DOHH2 (cell line): ENCODE measurements at regions not wholly inside any gene's neighbourhood (a gene's known extent, or its start where the extent isn't known, plus 50 kb on each side); places are given as distances from the start of the nearest gene placed in this dataset.
"Not testable (repeated sequence)": the region's sequence is repeated elsewhere in the genome, so short reads cannot be mapped to it uniquely, and the experiment has no call there.

Experiments
- EZH2phosphoT487 ChIP-seq: fragments of 200-600 bp; sonication (generic); IDR thresholded peaks from 2 replicates; pipeline ENCODE4 v1.6.1; 2017; ENCODE audit warnings: borderline replicate concordance, mild to moderate bottlenecking, antibody characterized with exemption, low read length, moderate library complexity, mixed read lengths
- TF ChIP-seq, protein P1 (sequence below): fragments of 200-600 bp; sonication (generic); IDR thresholded peaks from one replicate; pipeline ENCODE4 v1.5.1; 2014; ENCODE audit warnings: antibody characterized with exemption, mild to moderate bottlenecking, low read depth, low read length; ENCODE audit not compliant: poor library complexity, severe bottlenecking

DNA sequence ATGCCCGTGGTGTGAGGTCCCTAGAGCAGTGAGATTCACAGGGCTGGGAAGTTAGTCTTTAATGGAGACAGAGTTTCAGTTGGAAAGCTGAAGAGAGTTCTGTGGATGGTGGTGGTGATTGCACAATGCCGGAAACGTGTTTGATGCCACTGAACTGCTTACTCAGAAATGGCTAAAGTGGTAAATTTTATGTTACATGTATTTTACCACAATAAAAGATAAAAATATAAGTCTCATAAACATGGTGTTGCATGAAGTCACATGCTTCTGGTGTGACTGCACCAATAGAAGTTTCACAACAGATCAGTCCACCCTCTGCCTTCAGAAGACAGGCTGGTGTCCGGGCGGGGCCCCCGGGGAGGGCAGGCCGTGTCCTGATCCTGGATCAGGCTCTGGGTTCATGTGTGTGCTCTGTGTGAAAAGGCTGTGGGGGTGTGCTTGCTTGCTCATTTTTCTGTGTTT lies 106.5 kb downstream of the NPIPB11 start:
- TF ChIP-seq, protein P1, sequence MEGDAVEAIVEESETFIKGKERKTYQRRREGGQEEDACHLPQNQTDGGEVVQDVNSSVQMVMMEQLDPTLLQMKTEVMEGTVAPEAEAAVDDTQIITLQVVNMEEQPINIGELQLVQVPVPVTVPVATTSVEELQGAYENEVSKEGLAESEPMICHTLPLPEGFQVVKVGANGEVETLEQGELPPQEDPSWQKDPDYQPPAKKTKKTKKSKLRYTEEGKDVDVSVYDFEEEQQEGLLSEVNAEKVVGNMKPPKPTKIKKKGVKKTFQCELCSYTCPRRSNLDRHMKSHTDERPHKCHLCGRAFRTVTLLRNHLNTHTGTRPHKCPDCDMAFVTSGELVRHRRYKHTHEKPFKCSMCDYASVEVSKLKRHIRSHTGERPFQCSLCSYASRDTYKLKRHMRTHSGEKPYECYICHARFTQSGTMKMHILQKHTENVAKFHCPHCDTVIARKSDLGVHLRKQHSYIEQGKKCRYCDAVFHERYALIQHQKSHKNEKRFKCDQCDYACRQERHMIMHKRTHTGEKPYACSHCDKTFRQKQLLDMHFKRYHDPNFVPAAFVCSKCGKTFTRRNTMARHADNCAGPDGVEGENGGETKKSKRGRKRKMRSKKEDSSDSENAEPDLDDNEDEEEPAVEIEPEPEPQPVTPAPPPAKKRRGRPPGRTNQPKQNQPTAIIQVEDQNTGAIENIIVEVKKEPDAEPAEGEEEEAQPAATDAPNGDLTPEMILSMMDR = not testable (repeated sequence)
- not testable (repeated sequence) for TF ChIP-seq EZH2phosphoT487
